Heart right ventricle (tissue), 16 donors: ENCODE measurements at regions not wholly inside any gene's neighbourhood (a gene's known extent, or its start where the extent isn't known, plus 50 kb on each side); places are given as distances from the start of the nearest gene placed in this dataset.

Experiments
- ATAC-seq, 8 donors: fragments of 200-7000 bp; cut with Tn5 transposase; one replicate each; pipeline ENCODE4 v1.9.1; 2020; ENCODE audit warnings: mild to moderate bottlenecking in 8 of 8, moderate library complexity in 8 of 8, moderate number of reproducible peaks in 1 of 8
- DNase-seq, 2 donors: peaks; one replicate each; pipeline ENCODE4 v3.0.0-alpha.2; 2020
- H3K27ac ChIP-seq, 10 donors: fragments of 200-600 bp; sonication (generic) in 2 of 10; one replicate each; pipeline versions ENCODE4 v1.5.0 to v1.8.0; 2020 to 2022; ENCODE audit warnings: mild to moderate bottlenecking in 3 of 10
- H3K27me3 ChIP-seq, 7 donors: fragments of 200-600 bp; one replicate each; pipeline ENCODE4 v1.8.0; 2021 to 2022; ENCODE audit warnings: mild to moderate bottlenecking in 2 of 7
- H3K36me3 ChIP-seq, 9 donors: fragments of 200-600 bp; sonication (generic) in 1 of 9; one replicate each; pipeline versions ENCODE4 v1.5.0 to v1.8.0; 2020 to 2022; ENCODE audit warnings: mild to moderate bottlenecking in 2 of 9
- H3K4me1 ChIP-seq, 9 donors: fragments of 200-600 bp; sonication (generic) in 1 of 9; one replicate each; pipeline versions ENCODE4 v1.5.0 to v1.8.0; 2020 to 2022; ENCODE audit warnings: mild to moderate bottlenecking in 4 of 9
- H3K4me3 ChIP-seq, 10 donors: fragments of 200-600 bp; sonication (generic) in 2 of 10; one replicate each; pipeline versions ENCODE4 v1.5.0 to v1.8.0; 2020 to 2022; ENCODE audit warnings: mild to moderate bottlenecking in 7 of 10, moderate library complexity in 2 of 10
- H3K9me3 ChIP-seq, 11 donors: fragments of 200-600 bp in 10 of 11; sonication (generic) in 2 of 11; one replicate each; pipeline versions ENCODE4 v1.5.0 to v1.8.0; 2013 to 2022; ENCODE audit warnings: mild to moderate bottlenecking in 2 of 11, control low read depth in 1 of 11, moderate library complexity in 1 of 11
- CTCF ChIP-seq, 9 donors: fragments of 200-600 bp; sonication (generic) in 2 of 9; IDR thresholded peaks; one replicate each; pipeline versions ENCODE4 v1.5.0 to v1.8.0; 2021 to 2022; ENCODE audit warnings: antibody characterized with exemption in 9 of 9, mild to moderate bottlenecking in 5 of 9, moderate library complexity in 1 of 9
- WGBS, 2 donors: extraction: QIAGEN DNeasy Blood & Tissue Kit; methylation state at CpG; one replicate each; pipeline ENCODE4 v1.1.7; 2013; ENCODE audit warnings: inconsistent platforms in 1 of 2; 5-methylcytosine and 5-hydroxymethylcytosine counted together
- intact Hi-C, 10 donors: fragments of 100-400 bp; cut with DNase I; formaldehyde crosslinking; loops; one replicate each; pipeline versions ENCODE4 v1.11.1 to v1.14.2; 2022
- donor health status: Arrhythmogenic right ventricular cardiomyopathy.
- donor health status: ischemic (EF 13 %, LVEDD 7.1; RV severe dilation, severe dysfunction).
- donor health status: healthy with polysubstance abuse.
- donor health status: DM: no; HTN: yes; CAD: no.
- donor health status: DM: no; HTN: no; CAD: no.
- donor health status: ischemic (EF 25% LVEDD 6.9; RV normal size, moderate dysfunction).
- donor health status: ischemic (EF 25% LVEDD 5.7; RV mildly dilated, moderate dysfunction).
- donor health status: healthy.
- donor health status: DM: yes; HTN: yes; CAD: no.
- donor health status: Ischemic cardiomyopathy.
- donor health status: ischemic (EF 35%, LVEDD 5.7; RV mildly dilated, moderate dysfunction).
- donor health status: nonischemic (EF 11% LVEDD 7.7; RV severe dilation, severe dysfunction).
- donor health status: DM: yes; HTN: yes; CAD: no.
- donor health status: PGD.
- donor health status: ischemic (EF 29% LVEDD 5.4; RV normal size, mild dysfunction).
- donor health status: nonischemic (EF 23%, LVEDD 6.1; RV moderate dilation, normal function).

GRCh38 chr13:109606520-109606919 is 179.9 kb downstream of the IRS2 start:
- Histone ChIP-seq H3K27me3 (peaks cover 0 to 12% (median 0%) of the 10 kb centered on the region in 7 donors), H3K27ac (no peak overlapping the region), H3K36me3 (no peaks in the 10 kb centered on the region), H3K9me3 (no peaks in the 10 kb centered on the region), H3K4me1 (no peaks in the 10 kb centered on the region), H3K4me3 (no peak overlapping the region)
- intact Hi-C loops = no loop called here
- WGBS, 2 donors = 16 to 20% methylated on average over 2 of the region's 2 CpGs
- DNase-seq (no peak), ATAC-seq (no peak)
- no peak for TF ChIP-seq CTCF (IDR thresholded peaks at IDR 0.05)

GRCh38 chr13:109605846-109606245 is 180.5 kb downstream of the IRS2 start:
- intact Hi-C loops = no loop called here
- H3K4me3 ChIP-seq = no peak overlapping the region
- TF ChIP-seq CTCF (IDR thresholded peaks at IDR 0.05) = no peak
- H3K4me1 ChIP-seq = no peaks in the 10 kb centered on the region
- no peaks in the 10 kb centered on the region for H3K9me3 ChIP-seq
- H3K27ac ChIP-seq = no peak overlapping the region
- no peak for ATAC-seq
- DNase-seq = no peak
- H3K27me3 ChIP-seq = peaks cover 0 to 12% (median 0%) of the 10 kb centered on the region in 7 donors
- H3K36me3 ChIP-seq = no peaks in the 10 kb centered on the region

- no peaks in the 10 kb centered on the region for H3K36me3 ChIP-seq
- peaks cover 0 to 9% (median 3%) of the 10 kb centered on the region in 7 donors for H3K27me3 ChIP-seq
- no peak for TF ChIP-seq CTCF (IDR thresholded peaks at IDR 0.05)
- ATAC-seq = no peak
- DNase-seq = no peak
- intact Hi-C loops = no loop called here
- no peaks in the 10 kb centered on the region for H3K9me3 ChIP-seq
- no peaks in the 10 kb centered on the region for H3K4me1 ChIP-seq
- no peak overlapping the region for H3K27ac ChIP-seq
- no peak overlapping the region for H3K4me3 ChIP-seq
- WGBS, 2 donors = 91 to 93% methylated on average over 4 of the region's 4 CpGs
These were observed 181.5 kb downstream of the IRS2 start for GRCh38 chr13:109604894-109605293.

GRCh38 chr13:109602356-109602755 is 184.0 kb downstream of the IRS2 start:
- ATAC-seq (no peak), DNase-seq (no peak)
- Histone ChIP-seq H3K4me3 (no peak overlapping the region), H3K36me3 (no peaks in the 10 kb centered on the region), H3K27me3 (peaks cover 0 to 13% (median 1%) of the 10 kb centered on the region in 7 donors), H3K9me3 (no peaks in the 10 kb centered on the region), H3K4me1 (no peaks in the 10 kb centered on the region), H3K27ac (no peak overlapping the region)
- 77 to 88% methylated on average over 5 of the region's 5 CpGs for WGBS, 2 donors
- no peak for TF ChIP-seq CTCF (IDR thresholded peaks at IDR 0.05)
- intact Hi-C loops = no loop called here
